GM23338 (cell line): ENCODE measurements at regions not wholly inside any gene's neighbourhood (a gene's known extent, or its start where the extent isn't known, plus 50 kb on each side); places are given as distances from the start of the nearest gene placed in this dataset.

Experiments used
- ATAC-seq: fragments of 200-7000 bp; cut with Tn5 transposase; 3 replicates; pipeline ENCODE4 v1.9.1; 2020
- DNase-seq: peaks from one replicate; pipeline ENCODE4 v3.0.0-alpha.2; 2015; ENCODE audit warnings: low spot score
- H2AFZ ChIP-seq: fragments of 200-600 bp; sonication (generic); 2 replicates; pipeline ENCODE4 v1.8.0; 2016; ENCODE audit warnings: antibody characterized with exemption, mild to moderate bottlenecking, moderate library complexity
- H3F3A ChIP-seq: fragments of 200-600 bp; sonication (generic); replicated peaks from 2 replicates; pipeline ENCODE4 v1.8.0; 2017; ENCODE audit warnings: antibody characterized with exemption, mixed run types, low read depth
- H3K27ac ChIP-seq: fragments of 200-600 bp; sonication (generic); 2 replicates; pipeline ENCODE4 v1.6.1; 2016; ENCODE audit warnings: low read depth
- H3K27me3 ChIP-seq: fragments of 200-600 bp; sonication (generic); 2 replicates; pipeline ENCODE4 v1.8.0; 2016; ENCODE audit warnings: mild to moderate bottlenecking, mixed run types, moderate library complexity; ENCODE audit not compliant: insufficient read depth
- H3K36me3 ChIP-seq: fragments of 200-600 bp; sonication (generic); 2 replicates; pipeline ENCODE4 v1.8.0; 2016; ENCODE audit warnings: mild to moderate bottlenecking; ENCODE audit not compliant: insufficient read depth
- H3K4me1 ChIP-seq: fragments of 200-600 bp; sonication (generic); 2 replicates; pipeline ENCODE4 v1.8.0; 2016; ENCODE audit warnings: mild to moderate bottlenecking, moderate library complexity; ENCODE audit not compliant: insufficient read depth
- H3K4me2 ChIP-seq: fragments of 200-600 bp; sonication (generic); 2 replicates; pipeline ENCODE4 v1.7.1; 2017; ENCODE audit warnings: mixed run types
- H3K4me3 ChIP-seq: fragments of 200-600 bp; sonication (generic); 2 replicates; pipeline ENCODE4 v1.6.1; 2016; ENCODE audit warnings: mixed run types
- H3K79me2 ChIP-seq: fragments of 200-600 bp; sonication (generic); replicated peaks from 2 replicates; pipeline ENCODE4 v1.8.0; 2017; ENCODE audit warnings: mild to moderate bottlenecking; ENCODE audit not compliant: insufficient read depth
- H3K9me2 ChIP-seq: fragments of 200-600 bp; sonication (generic); 2 replicates; pipeline ENCODE4 v1.8.0; 2017; ENCODE audit not compliant: insufficient read depth
- H4K20me1 ChIP-seq: fragments of 200-600 bp; sonication (generic); replicated peaks from 2 replicates; pipeline ENCODE4 v1.8.0; 2017; ENCODE audit warnings: mild to moderate bottlenecking; ENCODE audit not compliant: insufficient read depth
- H3K27ac Mint-ChIP-seq: 2 replicates; pipeline ENCODE4 v1.8.0; 2020; ENCODE audit warnings: inconsistent platforms, mild to moderate bottlenecking, moderate library complexity, mixed read lengths
- H3K27me3 Mint-ChIP-seq: 3 replicates; pipeline ENCODE4 v1.8.0; 2022; ENCODE audit warnings: low read depth, mild to moderate bottlenecking, moderate library complexity, mixed read lengths, inconsistent platforms; ENCODE audit not compliant: insufficient read depth, poor library complexity
- H3K36me3 Mint-ChIP-seq: 3 replicates; pipeline ENCODE4 v1.8.0; 2021; ENCODE audit warnings: low read depth, mild to moderate bottlenecking, inconsistent platforms, moderate library complexity, mixed read lengths
- H3K4me1 Mint-ChIP-seq: 3 replicates; pipeline ENCODE4 v1.8.0; 2020; ENCODE audit warnings: mild to moderate bottlenecking, inconsistent platforms, mixed read lengths
- H3K4me3 Mint-ChIP-seq: 3 replicates; pipeline ENCODE4 v1.8.0; 2021; ENCODE audit warnings: moderate library complexity, mild to moderate bottlenecking, inconsistent platforms, mixed read lengths
- H3K9me3 Mint-ChIP-seq: 3 replicates; pipeline ENCODE4 v1.8.0; 2020; ENCODE audit warnings: moderate library complexity, mild to moderate bottlenecking, inconsistent platforms, mixed read lengths
- CREB1 ChIP-seq: fragments of 250-450 bp; sonication (Bioruptor Pico); IDR thresholded peaks from 2 replicates; pipeline ENCODE4 v1.5.0; 2020; ENCODE audit warnings: low read depth, mild to moderate bottlenecking, moderate library complexity
- EZH2 ChIP-seq: fragments of 200-600 bp; sonication (generic); IDR thresholded peaks from one replicate; pipeline ENCODE4 v1.8.0; 2017; ENCODE audit warnings: antibody characterized with exemption, mild to moderate bottlenecking, low read depth; ENCODE audit not compliant: unreplicated experiment
- JUNB ChIP-seq: IDR thresholded peaks from one replicate; pipeline ENCODE4 v1.6.1; 2016; ENCODE audit warnings: antibody characterized with exemption; ENCODE audit not compliant: unreplicated experiment
- POLR2AphosphoS5 ChIP-seq: IDR thresholded peaks from 2 replicates; pipeline ENCODE4 v1.6.1; 2016; ENCODE audit warnings: antibody characterized with exemption, low read depth
- STAT1 ChIP-seq: IDR thresholded peaks from one replicate; pipeline ENCODE4 v1.6.1; 2016; ENCODE audit warnings: antibody characterized with exemption; ENCODE audit not compliant: unreplicated experiment
- ZNF114 ChIP-seq: fragments of 250-450 bp; sonication (Bioruptor Pico); IDR thresholded peaks from 2 replicates; pipeline ENCODE4 v1.5.0; 2020; ENCODE audit warnings: mild to moderate bottlenecking, moderate library complexity
- ZNF331 ChIP-seq: fragments of 250-450 bp; sonication (Bioruptor Pico); IDR thresholded peaks from 2 replicates; pipeline ENCODE4 v1.5.0; 2020; ENCODE audit warnings: low read depth, mild to moderate bottlenecking, moderate library complexity
- TF ChIP-seq, protein P1 (sequence below): IDR thresholded peaks from one replicate; pipeline ENCODE4 v1.6.1; 2018; ENCODE audit warnings: antibody characterized with exemption; ENCODE audit not compliant: unreplicated experiment
- TF ChIP-seq, protein P2 (sequence below): fragments of 250-450 bp; sonication (Bioruptor Pico); IDR thresholded peaks from 2 replicates; pipeline ENCODE4 v1.5.0; 2020; ENCODE audit warnings: mild to moderate bottlenecking, moderate library complexity
- TF ChIP-seq, protein P3 (sequence below): IDR thresholded peaks from 2 replicates; pipeline ENCODE4 v1.6.1; 2016; ENCODE audit warnings: antibody characterized with exemption

DNA sequence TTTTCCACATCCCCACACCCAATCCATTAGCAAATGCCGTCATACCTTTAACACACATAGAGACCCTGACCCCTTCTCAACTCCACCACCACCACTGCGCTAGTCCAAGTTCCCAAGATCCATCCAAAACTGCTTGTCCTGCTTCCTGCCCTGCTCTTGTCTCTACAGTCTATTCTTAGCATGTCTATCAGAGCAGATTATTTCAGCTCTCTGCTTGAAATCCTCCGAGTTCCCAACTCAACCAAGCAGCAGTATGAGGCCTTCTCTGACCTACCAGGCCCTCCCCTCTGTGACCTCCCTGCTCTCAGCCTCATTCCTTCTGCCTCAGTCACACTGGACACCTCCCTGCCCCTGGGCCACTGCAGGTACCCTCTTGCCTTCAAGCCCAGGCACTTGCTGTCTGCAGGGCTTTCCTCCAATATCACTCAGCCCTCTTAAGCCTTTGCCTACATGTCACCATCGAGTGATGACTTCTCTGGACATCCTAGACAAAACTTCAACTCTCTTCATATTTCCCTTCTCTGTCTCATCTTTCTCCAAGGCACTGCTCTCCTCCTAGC is 134.6 kb downstream of the SPATA19 start:
- Mint-ChIP-seq H3K9me3 (no peaks in the 10 kb centered on the region), H3K27me3 (peaks cover 15% of the 10 kb centered on the region), H3K4me1 (peaks cover 19% of the 10 kb centered on the region), H3K27ac (no peak overlapping the region), H3K4me3 (no peak overlapping the region), H3K36me3 (no peaks in the 10 kb centered on the region)
- Histone ChIP-seq H3K4me2 (peak overlapping the region; percentile 20; the same call in 1 of the 2 replicates), H3K27ac (no peak overlapping the region), H4K20me1 (no peaks in the 10 kb centered on the region), H3K9me2 (peaks cover 14% of the 10 kb centered on the region), H3K27me3 (peaks cover 5% of the 10 kb centered on the region), H3K4me1 (peaks cover 30% of the 10 kb centered on the region), H2AFZ (no peak overlapping the region), H3K79me2 (no peaks in the 10 kb centered on the region), H3F3A (no peaks in the 10 kb centered on the region), H3K4me3 (no peak overlapping the region), H3K36me3 (no peaks in the 10 kb centered on the region)
- no peak for TF ChIP-seq EZH2
- TF ChIP-seq ZNF114 (CRISPR knock-in tag): no peak
- TF ChIP-seq ZNF331: no peak
- TF ChIP-seq, protein P1, sequence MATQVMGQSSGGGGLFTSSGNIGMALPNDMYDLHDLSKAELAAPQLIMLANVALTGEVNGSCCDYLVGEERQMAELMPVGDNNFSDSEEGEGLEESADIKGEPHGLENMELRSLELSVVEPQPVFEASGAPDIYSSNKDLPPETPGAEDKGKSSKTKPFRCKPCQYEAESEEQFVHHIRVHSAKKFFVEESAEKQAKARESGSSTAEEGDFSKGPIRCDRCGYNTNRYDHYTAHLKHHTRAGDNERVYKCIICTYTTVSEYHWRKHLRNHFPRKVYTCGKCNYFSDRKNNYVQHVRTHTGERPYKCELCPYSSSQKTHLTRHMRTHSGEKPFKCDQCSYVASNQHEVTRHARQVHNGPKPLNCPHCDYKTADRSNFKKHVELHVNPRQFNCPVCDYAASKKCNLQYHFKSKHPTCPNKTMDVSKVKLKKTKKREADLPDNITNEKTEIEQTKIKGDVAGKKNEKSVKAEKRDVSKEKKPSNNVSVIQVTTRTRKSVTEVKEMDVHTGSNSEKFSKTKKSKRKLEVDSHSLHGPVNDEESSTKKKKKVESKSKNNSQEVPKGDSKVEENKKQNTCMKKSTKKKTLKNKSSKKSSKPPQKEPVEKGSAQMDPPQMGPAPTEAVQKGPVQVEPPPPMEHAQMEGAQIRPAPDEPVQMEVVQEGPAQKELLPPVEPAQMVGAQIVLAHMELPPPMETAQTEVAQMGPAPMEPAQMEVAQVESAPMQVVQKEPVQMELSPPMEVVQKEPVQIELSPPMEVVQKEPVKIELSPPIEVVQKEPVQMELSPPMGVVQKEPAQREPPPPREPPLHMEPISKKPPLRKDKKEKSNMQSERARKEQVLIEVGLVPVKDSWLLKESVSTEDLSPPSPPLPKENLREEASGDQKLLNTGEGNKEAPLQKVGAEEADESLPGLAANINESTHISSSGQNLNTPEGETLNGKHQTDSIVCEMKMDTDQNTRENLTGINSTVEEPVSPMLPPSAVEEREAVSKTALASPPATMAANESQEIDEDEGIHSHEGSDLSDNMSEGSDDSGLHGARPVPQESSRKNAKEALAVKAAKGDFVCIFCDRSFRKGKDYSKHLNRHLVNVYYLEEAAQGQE: no peak
- TF ChIP-seq, protein P2, sequence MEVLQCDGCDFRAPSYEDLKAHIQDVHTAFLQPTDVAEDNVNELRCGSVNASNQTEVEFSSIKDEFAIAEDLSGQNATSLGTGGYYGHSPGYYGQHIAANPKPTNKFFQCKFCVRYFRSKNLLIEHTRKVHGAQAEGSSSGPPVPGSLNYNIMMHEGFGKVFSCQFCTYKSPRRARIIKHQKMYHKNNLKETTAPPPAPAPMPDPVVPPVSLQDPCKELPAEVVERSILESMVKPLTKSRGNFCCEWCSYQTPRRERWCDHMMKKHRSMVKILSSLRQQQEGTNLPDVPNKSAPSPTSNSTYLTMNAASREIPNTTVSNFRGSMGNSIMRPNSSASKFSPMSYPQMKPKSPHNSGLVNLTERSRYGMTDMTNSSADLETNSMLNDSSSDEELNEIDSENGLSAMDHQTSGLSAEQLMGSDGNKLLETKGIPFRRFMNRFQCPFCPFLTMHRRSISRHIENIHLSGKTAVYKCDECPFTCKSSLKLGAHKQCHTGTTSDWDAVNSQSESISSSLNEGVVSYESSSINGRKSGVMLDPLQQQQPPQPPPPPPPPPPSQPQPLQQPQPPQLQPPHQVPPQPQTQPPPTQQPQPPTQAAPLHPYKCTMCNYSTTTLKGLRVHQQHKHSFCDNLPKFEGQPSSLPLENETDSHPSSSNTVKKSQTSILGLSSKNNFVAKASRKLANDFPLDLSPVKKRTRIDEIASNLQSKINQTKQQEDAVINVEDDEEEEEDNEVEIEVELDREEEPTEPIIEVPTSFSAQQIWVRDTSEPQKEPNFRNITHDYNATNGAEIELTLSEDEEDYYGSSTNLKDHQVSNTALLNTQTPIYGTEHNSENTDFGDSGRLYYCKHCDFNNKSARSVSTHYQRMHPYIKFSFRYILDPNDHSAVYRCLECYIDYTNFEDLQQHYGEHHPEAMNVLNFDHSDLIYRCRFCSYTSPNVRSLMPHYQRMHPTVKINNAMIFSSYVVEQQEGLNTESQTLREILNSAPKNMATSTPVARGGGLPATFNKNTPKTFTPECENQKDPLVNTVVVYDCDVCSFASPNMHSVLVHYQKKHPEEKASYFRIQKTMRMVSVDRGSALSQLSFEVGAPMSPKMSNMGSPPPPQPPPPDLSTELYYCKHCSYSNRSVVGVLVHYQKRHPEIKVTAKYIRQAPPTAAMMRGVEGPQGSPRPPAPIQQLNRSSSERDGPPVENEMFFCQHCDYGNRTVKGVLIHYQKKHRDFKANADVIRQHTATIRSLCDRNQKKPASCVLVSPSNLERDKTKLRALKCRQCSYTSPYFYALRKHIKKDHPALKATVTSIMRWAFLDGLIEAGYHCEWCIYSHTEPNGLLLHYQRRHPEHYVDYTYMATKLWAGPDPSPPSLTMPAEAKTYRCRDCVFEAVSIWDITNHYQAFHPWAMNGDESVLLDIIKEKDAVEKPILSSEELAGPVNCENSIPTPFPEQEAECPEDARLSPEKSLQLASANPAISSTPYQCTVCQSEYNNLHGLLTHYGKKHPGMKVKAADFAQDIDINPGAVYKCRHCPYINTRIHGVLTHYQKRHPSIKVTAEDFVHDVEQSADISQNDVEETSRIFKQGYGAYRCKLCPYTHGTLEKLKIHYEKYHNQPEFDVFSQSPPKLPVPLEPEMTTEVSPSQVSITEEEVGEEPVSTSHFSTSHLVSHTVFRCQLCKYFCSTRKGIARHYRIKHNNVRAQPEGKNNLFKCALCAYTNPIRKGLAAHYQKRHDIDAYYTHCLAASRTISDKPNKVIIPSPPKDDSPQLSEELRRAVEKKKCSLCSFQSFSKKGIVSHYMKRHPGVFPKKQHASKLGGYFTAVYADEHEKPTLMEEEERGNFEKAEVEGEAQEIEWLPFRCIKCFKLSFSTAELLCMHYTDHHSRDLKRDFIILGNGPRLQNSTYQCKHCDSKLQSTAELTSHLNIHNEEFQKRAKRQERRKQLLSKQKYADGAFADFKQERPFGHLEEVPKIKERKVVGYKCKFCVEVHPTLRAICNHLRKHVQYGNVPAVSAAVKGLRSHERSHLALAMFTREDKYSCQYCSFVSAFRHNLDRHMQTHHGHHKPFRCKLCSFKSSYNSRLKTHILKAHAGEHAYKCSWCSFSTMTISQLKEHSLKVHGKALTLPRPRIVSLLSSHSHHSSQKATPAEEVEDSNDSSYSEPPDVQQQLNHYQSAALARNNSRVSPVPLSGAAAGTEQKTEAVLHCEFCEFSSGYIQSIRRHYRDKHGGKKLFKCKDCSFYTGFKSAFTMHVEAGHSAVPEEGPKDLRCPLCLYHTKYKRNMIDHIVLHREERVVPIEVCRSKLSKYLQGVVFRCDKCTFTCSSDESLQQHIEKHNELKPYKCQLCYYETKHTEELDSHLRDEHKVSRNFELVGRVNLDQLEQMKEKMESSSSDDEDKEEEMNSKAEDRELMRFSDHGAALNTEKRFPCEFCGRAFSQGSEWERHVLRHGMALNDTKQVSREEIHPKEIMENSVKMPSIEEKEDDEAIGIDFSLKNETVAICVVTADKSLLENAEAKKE (CRISPR knock-in tag): no peak
- no peak for TF ChIP-seq CREB1 (CRISPR knock-in tag)
- TF ChIP-seq JUNB: no peak
- TF ChIP-seq, protein P3, sequence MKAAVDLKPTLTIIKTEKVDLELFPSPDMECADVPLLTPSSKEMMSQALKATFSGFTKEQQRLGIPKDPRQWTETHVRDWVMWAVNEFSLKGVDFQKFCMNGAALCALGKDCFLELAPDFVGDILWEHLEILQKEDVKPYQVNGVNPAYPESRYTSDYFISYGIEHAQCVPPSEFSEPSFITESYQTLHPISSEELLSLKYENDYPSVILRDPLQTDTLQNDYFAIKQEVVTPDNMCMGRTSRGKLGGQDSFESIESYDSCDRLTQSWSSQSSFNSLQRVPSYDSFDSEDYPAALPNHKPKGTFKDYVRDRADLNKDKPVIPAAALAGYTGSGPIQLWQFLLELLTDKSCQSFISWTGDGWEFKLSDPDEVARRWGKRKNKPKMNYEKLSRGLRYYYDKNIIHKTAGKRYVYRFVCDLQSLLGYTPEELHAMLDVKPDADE: no peak
- no peak for TF ChIP-seq POLR2AphosphoS5
- TF ChIP-seq STAT1: no peak
- DNase-seq: no peak
- ATAC-seq: no peak
